ES-I3 (cell line): ENCODE measurements at regions not wholly inside any gene's neighbourhood (a gene's known extent, or its start where the extent isn't known, plus 50 kb on each side); places are given as distances from the start of the nearest gene placed in this dataset.

Experiments
- H3K36me3 ChIP-seq: 2 replicates; pipeline ENCODE4 v1.6.1; 2013; ENCODE audit warnings: mild to moderate bottlenecking, low read length, control low read depth, moderate library complexity; ENCODE audit not compliant: insufficient read depth
- H3K4me1 ChIP-seq: 2 replicates; pipeline ENCODE4 v1.6.1; 2013; ENCODE audit warnings: mild to moderate bottlenecking, control low read depth, low read length; ENCODE audit not compliant: insufficient read depth
- H3K9ac ChIP-seq: 2 replicates; pipeline ENCODE4 v1.6.1; 2013; ENCODE audit warnings: low read depth, mild to moderate bottlenecking, low read length, moderate library complexity
- H3K9me3 ChIP-seq: 2 replicates; pipeline ENCODE4 v1.6.1; 2013; ENCODE audit warnings: mild to moderate bottlenecking, low read length, moderate library complexity; ENCODE audit not compliant: control insufficient read depth, insufficient read depth

GRCh38 chr6:12555781-12556180 is 160.8 kb upstream of the PHACTR1 start:
- Histone ChIP-seq H3K9ac (no peak overlapping the region), H3K36me3 (no peaks in the 10 kb centered on the region; the same call in 1 of the 2 replicates), H3K9me3 (peaks cover 5% of the 10 kb centered on the region; the same call in 1 of the 2 replicates), H3K4me1 (no peaks in the 10 kb centered on the region)

GRCh38 chr6:12557765-12558164 is 158.8 kb upstream of the PHACTR1 start:
- Histone ChIP-seq H3K36me3 (no peaks in the 10 kb centered on the region; the same call in 1 of the 2 replicates), H3K9ac (no peak overlapping the region), H3K9me3 (peaks cover 5% of the 10 kb centered on the region; the same call in 1 of the 2 replicates), H3K4me1 (no peaks in the 10 kb centered on the region)

DNA sequence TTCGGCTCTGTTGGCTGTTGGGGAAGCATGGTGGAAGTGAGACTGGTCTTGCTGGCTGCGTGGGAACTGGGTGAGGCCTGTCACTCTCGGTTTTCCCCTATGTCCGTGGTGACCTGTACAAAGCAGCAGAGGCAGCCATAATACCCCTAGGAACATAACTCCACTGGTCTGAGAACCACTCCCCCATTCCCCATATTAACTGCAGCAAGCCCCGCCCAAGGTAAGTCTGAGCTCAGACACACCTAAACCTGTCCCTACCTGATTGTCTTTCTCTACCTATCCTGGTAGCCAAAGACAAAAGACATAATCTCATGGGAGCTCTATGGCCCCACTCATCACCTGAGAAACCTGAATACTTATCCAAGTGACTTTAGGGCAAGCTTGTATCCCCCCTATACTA is 156.3 kb upstream of the PHACTR1 start:
- H3K9ac ChIP-seq = no peak overlapping the region

GRCh38 chr6:12566618-12567123 is 149.9 kb upstream of the PHACTR1 start:
- H3K36me3 ChIP-seq = no peaks in the 10 kb centered on the region
- H3K9ac ChIP-seq = no peak overlapping the region
- H3K4me1 ChIP-seq = no peaks in the 10 kb centered on the region
- H3K9me3 ChIP-seq = no peaks in the 10 kb centered on the region

More for the DNA sequence above, 156.3 kb upstream of the PHACTR1 start:
- Histone ChIP-seq H3K36me3 (no peaks in the 10 kb centered on the region; the same call in 1 of the 2 replicates), H3K9me3 (peaks cover 5% of the 10 kb centered on the region; the same call in 1 of the 2 replicates), H3K4me1 (no peaks in the 10 kb centered on the region)

DNA sequence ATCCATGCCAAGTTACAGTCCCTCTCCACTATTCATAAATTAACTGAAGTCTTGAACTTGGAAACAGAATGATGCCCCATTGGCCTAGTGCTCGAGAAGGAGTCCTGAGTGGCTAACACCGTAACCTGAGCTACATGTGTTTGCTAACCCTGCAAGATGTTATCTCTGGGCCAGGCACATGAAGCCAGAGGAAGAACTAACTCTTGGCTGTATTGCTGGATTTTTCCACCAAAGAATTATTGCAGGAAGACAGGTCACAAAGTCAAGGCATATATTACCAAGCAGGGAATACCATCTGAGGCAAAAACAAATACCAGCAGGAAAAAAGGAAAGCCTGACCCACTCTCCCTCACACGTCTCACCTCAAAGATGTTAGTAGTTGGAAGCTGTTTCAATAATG is 148.9 kb upstream of the PHACTR1 start:
- Histone ChIP-seq H3K9me3 (no peaks in the 10 kb centered on the region), H3K36me3 (no peaks in the 10 kb centered on the region), H3K4me1 (no peaks in the 10 kb centered on the region), H3K9ac (no peak overlapping the region)

DNA sequence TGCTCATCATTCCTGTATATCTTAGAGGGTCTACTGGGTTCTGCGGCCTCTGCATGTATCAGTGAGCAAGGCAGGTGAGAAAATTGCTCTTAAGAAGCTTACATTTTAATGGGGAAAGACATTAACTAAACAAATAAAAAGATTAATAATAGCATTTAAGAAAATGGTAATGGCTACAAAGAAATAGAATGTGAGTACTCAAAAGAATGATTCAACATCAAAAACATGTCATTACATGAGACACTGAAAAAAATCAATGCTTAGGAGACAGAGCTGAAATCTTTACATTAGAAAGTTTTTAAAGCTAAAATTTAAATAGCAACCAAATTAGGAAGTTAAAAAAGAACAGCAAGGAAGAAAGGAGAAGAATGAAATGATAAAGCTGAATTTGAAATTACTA is 146.9 kb upstream of the PHACTR1 start:
- Histone ChIP-seq H3K4me1 (peaks cover 5% of the 10 kb centered on the region; the same call in 1 of the 2 replicates), H3K36me3 (no peaks in the 10 kb centered on the region), H3K9ac (no peak overlapping the region), H3K9me3 (no peaks in the 10 kb centered on the region)

- no peaks in the 10 kb centered on the region for H3K36me3 ChIP-seq
- H3K9ac ChIP-seq = no peak overlapping the region
- no peaks in the 10 kb centered on the region for H3K9me3 ChIP-seq
- peaks cover 5% of the 10 kb centered on the region; the same call in 1 of the 2 replicates for H3K4me1 ChIP-seq
Observed at GRCh38 chr6:12570461-12571030, 146.0 kb upstream of the PHACTR1 start.

DNA sequence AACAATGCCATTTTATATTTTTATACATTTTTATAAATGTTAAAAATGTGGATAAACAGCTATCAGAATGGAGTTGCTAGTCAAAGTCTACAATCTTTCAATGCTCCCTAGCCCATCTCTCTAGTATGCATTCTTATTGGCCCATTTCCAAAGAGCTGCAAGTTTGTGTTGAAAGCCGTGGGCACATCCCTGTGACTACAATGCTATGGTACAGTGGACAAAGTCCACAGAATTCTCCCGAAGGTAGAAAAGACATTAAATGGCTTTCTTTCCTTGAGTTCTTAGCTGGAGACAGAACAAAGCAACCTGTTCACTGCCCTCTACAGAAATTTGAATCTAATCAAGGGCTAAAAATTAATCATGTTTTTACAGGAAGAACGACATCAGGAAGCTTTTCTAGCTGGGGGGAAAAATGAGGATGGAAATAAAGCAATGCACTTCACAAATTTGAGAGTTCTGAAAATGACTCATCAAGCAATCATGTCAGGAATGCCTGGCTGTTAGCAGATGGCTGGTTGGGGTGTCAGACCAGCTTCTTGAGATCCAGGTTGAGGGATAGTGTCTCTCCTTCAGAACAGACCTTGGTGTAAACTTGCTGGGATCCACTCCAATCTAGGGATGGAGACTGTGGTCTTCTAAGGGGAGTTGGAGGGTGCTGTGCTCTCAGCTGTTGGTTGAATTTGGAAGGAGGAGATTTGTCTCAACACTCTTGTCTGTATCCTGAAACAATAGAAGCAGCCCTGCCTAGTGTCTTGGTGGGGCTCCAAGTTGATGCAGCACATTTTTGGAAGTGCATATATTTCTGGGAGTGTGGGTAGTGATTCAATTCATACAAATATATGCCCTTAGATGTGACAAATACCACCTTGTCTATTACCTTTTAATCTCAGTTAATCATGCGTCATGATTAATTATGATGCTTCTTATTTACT is 143.4 kb upstream of the PHACTR1 start:
- Histone ChIP-seq H3K4me1 (peaks cover 5% of the 10 kb centered on the region; the same call in 1 of the 2 replicates), H3K9ac (no peak overlapping the region), H3K9me3 (no peaks in the 10 kb centered on the region), H3K36me3 (no peaks in the 10 kb centered on the region)

DNA sequence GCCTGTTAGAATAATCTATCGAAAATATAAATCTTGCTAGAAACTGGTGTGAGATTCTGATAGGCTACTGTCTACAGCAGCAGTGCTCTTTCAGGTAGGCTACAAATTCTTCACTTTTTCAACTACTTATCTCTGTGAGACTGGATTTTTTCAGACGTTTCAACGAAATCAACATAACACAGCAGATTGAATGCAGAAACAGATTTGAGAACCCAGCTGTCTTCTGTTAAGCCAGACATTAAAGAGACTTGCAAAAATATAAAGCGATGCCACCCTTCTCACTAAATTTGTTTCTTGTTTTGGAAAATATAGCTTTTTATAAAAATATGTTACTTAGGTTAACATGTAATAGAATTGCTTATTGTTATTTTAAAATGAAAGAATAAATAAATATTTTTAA is 140.6 kb upstream of the PHACTR1 start:
- Histone ChIP-seq H3K4me1 (peaks cover 5% of the 10 kb centered on the region; the same call in 1 of the 2 replicates), H3K9ac (no peak overlapping the region), H3K36me3 (no peaks in the 10 kb centered on the region), H3K9me3 (no peaks in the 10 kb centered on the region)

GRCh38 chr6:12576389-12576788 is 140.2 kb upstream of the PHACTR1 start:
- H3K36me3 ChIP-seq = no peaks in the 10 kb centered on the region
- H3K4me1 ChIP-seq = peaks cover 5% of the 10 kb centered on the region; the same call in 1 of the 2 replicates
- no peak overlapping the region for H3K9ac ChIP-seq
- H3K9me3 ChIP-seq = no peaks in the 10 kb centered on the region

DNA sequence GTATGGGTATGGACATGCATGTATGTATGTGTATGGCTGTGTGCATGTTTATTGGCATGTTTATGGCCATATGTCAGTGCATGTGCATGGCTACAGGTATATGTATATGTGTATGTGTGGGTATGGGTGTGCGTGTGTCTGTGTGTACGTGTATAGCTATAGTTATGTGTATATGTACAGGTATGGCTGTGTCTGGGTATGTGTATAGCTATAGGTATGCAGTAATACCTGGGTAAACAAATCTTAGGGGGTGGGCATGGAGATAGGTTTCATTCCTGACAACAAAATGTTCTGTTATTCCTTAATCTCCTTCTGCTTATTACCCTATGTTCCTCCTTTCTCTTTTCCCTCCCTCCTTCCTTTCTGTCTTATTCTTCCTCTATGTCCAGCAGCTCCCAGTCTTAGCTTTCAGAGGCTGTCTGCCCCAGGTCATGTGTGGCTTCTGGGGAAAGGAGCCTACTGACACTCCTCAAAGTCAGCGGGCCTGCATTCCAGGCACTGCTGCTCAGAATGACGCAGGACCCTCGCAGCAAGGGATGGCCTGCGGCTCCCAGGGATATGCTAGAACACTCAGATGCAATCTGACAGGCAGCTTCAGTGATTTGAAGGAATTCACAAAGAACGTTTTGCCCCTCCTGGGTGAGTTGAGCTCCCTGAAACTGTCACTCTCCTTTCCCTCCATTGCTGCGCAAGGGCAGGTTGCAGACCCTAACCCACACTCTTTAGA is 139.3 kb upstream of the PHACTR1 start:
- Histone ChIP-seq H3K36me3 (no peaks in the 10 kb centered on the region), H3K9ac (no peak overlapping the region), H3K4me1 (peaks cover 5% of the 10 kb centered on the region; the same call in 1 of the 2 replicates), H3K9me3 (no peaks in the 10 kb centered on the region)

DNA sequence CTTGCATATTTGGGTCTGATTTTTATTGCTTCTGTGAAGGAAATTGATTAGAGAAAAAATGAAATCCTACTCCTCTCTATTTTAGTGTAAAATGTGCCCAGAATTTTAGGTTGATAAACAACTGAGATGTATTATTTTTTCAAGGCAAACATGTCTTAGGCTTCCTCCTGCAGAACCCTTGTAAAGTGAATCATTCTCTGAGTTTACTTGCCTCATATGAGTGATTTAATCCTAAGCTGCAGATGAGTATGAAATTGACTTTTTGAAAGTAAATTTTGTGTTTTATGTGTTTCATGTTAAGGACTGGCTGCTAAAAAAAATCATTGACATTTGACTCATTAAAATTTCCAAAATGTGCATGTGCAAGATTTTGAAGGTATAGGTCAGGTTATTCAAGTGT is 138.5 kb upstream of the PHACTR1 start:
- no peaks in the 10 kb centered on the region for H3K36me3 ChIP-seq
- no peaks in the 10 kb centered on the region for H3K9me3 ChIP-seq
- H3K4me1 ChIP-seq = peaks cover 4% of the 10 kb centered on the region; the same call in 1 of the 2 replicates
- H3K9ac ChIP-seq = no peak overlapping the region

DNA sequence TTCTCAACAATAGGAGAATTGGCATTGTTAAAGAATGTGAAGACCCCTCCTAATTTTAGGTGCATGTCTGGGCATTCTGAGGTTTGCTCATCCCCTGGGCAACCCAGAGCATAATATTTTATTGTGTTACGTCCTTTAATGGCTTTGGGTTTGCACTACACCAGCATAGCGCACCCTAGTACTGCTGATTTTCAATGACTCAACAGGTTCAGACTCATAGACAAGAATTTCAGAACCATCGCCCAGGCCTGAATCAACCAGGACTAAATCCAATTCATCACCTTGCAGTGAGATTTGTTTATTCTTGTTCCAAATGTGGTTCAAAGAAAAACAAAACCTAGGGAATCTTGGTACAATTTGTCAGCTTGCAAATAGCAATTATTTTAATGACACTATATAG is 137.8 kb upstream of the PHACTR1 start:
- no peaks in the 10 kb centered on the region for H3K4me1 ChIP-seq
- no peak overlapping the region for H3K9ac ChIP-seq
- H3K9me3 ChIP-seq = no peaks in the 10 kb centered on the region
- no peaks in the 10 kb centered on the region for H3K36me3 ChIP-seq

DNA sequence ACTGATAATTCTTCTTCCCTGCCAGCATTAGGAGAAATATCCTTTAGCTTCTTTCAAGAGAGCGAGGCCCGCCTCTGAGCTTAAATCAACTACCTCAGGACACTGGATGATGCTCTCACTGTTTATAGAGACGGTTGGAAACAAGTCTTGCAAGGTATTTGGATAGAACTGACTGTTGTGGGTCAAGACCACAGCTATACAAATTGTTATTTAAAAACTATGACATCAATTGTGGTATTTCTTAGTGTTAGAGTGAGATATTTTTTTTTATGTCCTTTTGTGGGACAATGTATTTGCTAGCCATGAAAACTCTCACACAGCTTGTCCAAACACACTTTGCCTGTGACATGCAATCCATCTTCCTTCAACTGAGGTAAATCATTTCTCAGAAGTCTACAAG is 136.3 kb upstream of the PHACTR1 start:
- no peaks in the 10 kb centered on the region for H3K36me3 ChIP-seq
- H3K9me3 ChIP-seq = no peaks in the 10 kb centered on the region
- H3K4me1 ChIP-seq = no peaks in the 10 kb centered on the region
- H3K9ac ChIP-seq = no peak overlapping the region
